SK-N-SH (cell line): ENCODE measurements at regions not wholly inside any gene's neighbourhood (a gene's known extent, or its start where the extent isn't known, plus 50 kb on each side); places are given as distances from the start of the nearest gene placed in this dataset.

Experiments
- CTCF ChIA-PET: fragments of 300-600, 350-600 bp; formaldehyde crosslinking; extraction: SDS; loops from one replicate; lab custom pipeline; 2021; lab: Yijun Ruan, JAX
- POLR2A ChIA-PET: fragments of 350-600 bp; sonication (Branson Sonifier 250); formaldehyde crosslinking; extraction: SDS; loops from one replicate; lab custom pipeline; 2020; ENCODE audit warnings: antibody characterized with exemption, inconsistent platforms; lab: Yijun Ruan, JAX
- DNase-seq: peaks from one replicate; pipeline ENCODE4 v3.0.0; 2012
- H2AFZ ChIP-seq: fragments of 200-600 bp; sonication (generic); 2 replicates; pipeline ENCODE4 v1.8.1; 2016; ENCODE audit warnings: antibody characterized with exemption, mild to moderate bottlenecking, low read depth
- H3F3A ChIP-seq: fragments of 200-600 bp; sonication (generic); replicated peaks from 2 replicates; pipeline ENCODE3; 2016; ENCODE audit warnings: antibody characterized with exemption, mild to moderate bottlenecking; ENCODE audit not compliant: insufficient read depth
- H3K27ac ChIP-seq, 2 experiments: fragments of 200-500 bp in 1 of 2; fragments of 200-600 bp in 1 of 2; sonication (Bioruptor generic) in 1 of 2; sonication (generic), shearing (Covaris generic) in 1 of 2; 2 replicates each; pipeline versions ENCODE4 v1.5.1 to v1.6.1; 2014 to 2016; ENCODE audit warnings: low read depth in 2 of 2, inconsistent platforms in 1 of 2, low read length in 1 of 2, mild to moderate bottlenecking in 1 of 2, mixed read lengths in 1 of 2
- H3K27me3 ChIP-seq: fragments of 200-600 bp; sonication (generic), shearing (Covaris generic); 2 replicates; pipeline ENCODE4 v1.6.1; 2016; ENCODE audit warnings: mixed run types; ENCODE audit not compliant: insufficient read depth
- H3K36me3 ChIP-seq, 2 experiments: fragments of 200-500 bp in 1 of 2; fragments of 200-600 bp in 1 of 2; sonication (Bioruptor generic) in 1 of 2; sonication (generic) in 1 of 2; replicated peaks in 1 of 2; 2 replicates each; pipeline versions ENCODE3 to v1.5.1; 2014 to 2016; ENCODE audit warnings: low read length in 1 of 2, mild to moderate bottlenecking in 1 of 2; ENCODE audit not compliant: insufficient read depth in 2 of 2, control insufficient read depth in 1 of 2
- H3K4me1 ChIP-seq, 2 experiments: fragments of 200-500 bp in 1 of 2; fragments of 200-600 bp in 1 of 2; sonication (Bioruptor generic) in 1 of 2; sonication (generic), shearing (Covaris generic) in 1 of 2; 2 replicates each; pipeline versions ENCODE4 v1.5.1 to v1.6.1; 2014 to 2016; ENCODE audit warnings: low read depth in 1 of 2, low read length in 1 of 2, mixed run types in 1 of 2; ENCODE audit not compliant: insufficient read depth in 2 of 2, control insufficient read depth in 1 of 2
- H3K4me2 ChIP-seq: fragments of 200-600 bp; sonication (generic), shearing (Covaris generic); 2 replicates; pipeline ENCODE4 v1.6.1; 2017; ENCODE audit warnings: mixed run types
- H3K4me3 ChIP-seq, 2 experiments: fragments of 200-500 bp in 1 of 2; fragments of 200-600 bp in 1 of 2; sonication (Bioruptor generic) in 1 of 2; sonication (generic), shearing (Covaris generic) in 1 of 2; 2 replicates each; pipeline versions ENCODE4 v1.5.1 to v1.8.1; 2014 to 2016; ENCODE audit warnings: low read depth in 2 of 2, inconsistent platforms in 1 of 2, low read length in 1 of 2, mild to moderate bottlenecking in 1 of 2, mixed read lengths in 1 of 2, moderate library complexity in 1 of 2
- H3K79me2 ChIP-seq: fragments of 200-600 bp; sonication (generic); 2 replicates; pipeline ENCODE4 v1.8.1; 2017; ENCODE audit warnings: mild to moderate bottlenecking; ENCODE audit not compliant: insufficient read depth
- H3K9ac ChIP-seq: fragments of 200-600 bp; sonication (generic); 2 replicates; pipeline ENCODE4 v1.6.1; 2017; ENCODE audit warnings: mixed run types
- H3K9me2 ChIP-seq: fragments of 200-600 bp; sonication (generic); 2 replicates; pipeline ENCODE4 v1.6.1; 2017; ENCODE audit warnings: mixed run types
- H3K9me3 ChIP-seq: fragments of 200-600 bp; sonication (generic); 2 replicates; pipeline ENCODE4 v1.6.1; 2017; ENCODE audit warnings: mixed run types, mild to moderate bottlenecking, moderate library complexity
- H4K20me1 ChIP-seq: fragments of 200-600 bp; sonication (generic); 2 replicates; pipeline ENCODE4 v1.6.1; 2017; ENCODE audit warnings: mild to moderate bottlenecking, mixed run types; ENCODE audit not compliant: insufficient read depth
- CTCF ChIP-seq: fragments of 200-600 bp; sonication (generic); IDR thresholded peaks from 2 replicates; pipeline ENCODE4 v1.6.1; 2017; ENCODE audit warnings: antibody characterized with exemption, mild to moderate bottlenecking, moderate library complexity
- EP300 ChIP-seq, 2 experiments: IDR thresholded peaks; 2 replicates each; pipeline versions ENCODE4 v1.4.0 to v1.6.1; 2012; ENCODE audit warnings: borderline replicate concordance in 1 of 2, low read depth in 1 of 2, low read length in 1 of 2
- FOSL2 ChIP-seq: IDR thresholded peaks from 2 replicates; pipeline ENCODE4 v1.4.0; 2012; ENCODE audit warnings: low read depth, mild to moderate bottlenecking, moderate library complexity, borderline replicate concordance
- FOXJ3 ChIP-seq: sonication (generic); formaldehyde crosslinking; IDR thresholded peaks from 2 replicates; pipeline ENCODE4 v1.5.1; 2020; ENCODE audit warnings: mild to moderate bottlenecking, missing genetic modification reagents
- FOXM1 ChIP-seq: IDR thresholded peaks from 2 replicates; pipeline ENCODE4 v1.4.0; 2012; ENCODE audit warnings: low read depth, mild to moderate bottlenecking
- GATA2 ChIP-seq: sonication (generic); formaldehyde crosslinking; IDR thresholded peaks from 2 replicates; pipeline ENCODE4 v1.5.0; 2020; ENCODE audit warnings: mild to moderate bottlenecking, missing genetic modification reagents
- IRF3 ChIP-seq: fragments of 150-350 bp; IDR thresholded peaks from 2 replicates; pipeline ENCODE4 v1.6.1; 2016; ENCODE audit warnings: mild to moderate bottlenecking, low read depth, low read length
- NFIC ChIP-seq: IDR thresholded peaks from 2 replicates; pipeline ENCODE4 v1.4.0; 2012; ENCODE audit warnings: borderline replicate concordance
- PBX3 ChIP-seq: IDR thresholded peaks from 2 replicates; pipeline ENCODE4; 2012
- POLR2AphosphoS5 ChIP-seq: IDR thresholded peaks from 2 replicates; pipeline ENCODE4 v1.6.1; 2012; ENCODE audit warnings: low read depth, low read length
- RAD21 ChIP-seq: IDR thresholded peaks from 2 replicates; pipeline ENCODE4 v1.6.1; 2012; ENCODE audit warnings: mild to moderate bottlenecking, low read length
- RXRA ChIP-seq: IDR thresholded peaks from 2 replicates; pipeline ENCODE4 v1.4.0; 2012; ENCODE audit warnings: low read depth, mild to moderate bottlenecking, borderline replicate concordance
- TAF1 ChIP-seq: IDR thresholded peaks from 2 replicates; pipeline ENCODE4 v1.6.1; 2012; ENCODE audit warnings: low read depth, mild to moderate bottlenecking, low read length, moderate library complexity, borderline replicate concordance
- USF1 ChIP-seq: IDR thresholded peaks from 2 replicates; pipeline ENCODE4 v1.4.0; 2012; ENCODE audit warnings: low read depth, borderline replicate concordance
- YY1 ChIP-seq: IDR thresholded peaks from 2 replicates; pipeline ENCODE4 v1.4.0; 2012; ENCODE audit warnings: low read depth, mild to moderate bottlenecking
- ZBTB33 ChIP-seq: IDR thresholded peaks from 2 replicates; pipeline ENCODE4 v1.4.0; 2012; ENCODE audit warnings: low read depth, borderline replicate concordance
- WGBS: methylation state at CpG from one replicate; pipeline ENCODE4 v1.1.6; 2017; ENCODE audit warnings: low lambda C conversion rate; 5-methylcytosine and 5-hydroxymethylcytosine counted together

GRCh38 chr3:33989229-33989628, 190.8 kb downstream of the PDCD6IP start (continued):
- no peak for TF ChIP-seq PBX3
- TF ChIP-seq USF1 = no peak
- no peak for TF ChIP-seq POLR2AphosphoS5
- no peak for TF ChIP-seq IRF3
- TF ChIP-seq FOXJ3 (CRISPR knock-in tag) = no peak

GRCh38 chr3:33991673-33992072, 193.2 kb downstream of the PDCD6IP start:
- POLR2A ChIA-PET = no interaction called here
- Histone ChIP-seq H2AFZ (no peak overlapping the region), H3K36me3 (no peaks in the 10 kb centered on the region), H3K4me2 (no peak overlapping the region), H3K4me1 (peaks cover 0 to 5% of the 10 kb centered on the region in 2 experiments; a peak in 1 of 4 replicates), H3K4me3 (no peak overlapping the region), H3K27ac (no peak overlapping the region), H3K9me3 (no peaks in the 10 kb centered on the region), H3K79me2 (no peaks in the 10 kb centered on the region), H3K9me2 (no peaks in the 10 kb centered on the region), H3K27me3 (no peaks in the 10 kb centered on the region), H3F3A (no peaks in the 10 kb centered on the region), H3K9ac (no peak overlapping the region), H4K20me1 (no peaks in the 10 kb centered on the region)
- DNase-seq = no peak
- TF ChIP-seq TAF1 (no peak), NFIC (no peak), FOXM1 (no peak), CTCF (no peak), EP300 (IDR thresholded peaks at IDR 0.05; ENCODE audit: borderline replicate concordance in 1 of 2, low read depth in 1 of 2, low read length in 1 of 2) (no peak), PBX3 (no peak), FOXJ3 (CRISPR knock-in tag) (no peak), GATA2 (CRISPR knock-in tag) (no peak), RAD21 (no peak), FOSL2 (no peak), ZBTB33 (no peak), RXRA (no peak), YY1 (no peak)
- CTCF ChIA-PET = interaction anchor here (0.9 kb wide), 1 partner anchor 108 kb away, joined by 4 read pairs; no protein-coding TSS in a partner anchor
- 13% methylated on average over 1 of the region's 1 CpG for WGBS
